K562 (cell line): ENCODE measurements at regions not wholly inside any gene's neighbourhood (a gene's known extent, or its start where the extent isn't known, plus 50 kb on each side); places are given as distances from the start of the nearest gene placed in this dataset.

Experiments
- ATAC-seq: fragments of 200-7000 bp; cut with Tn5 transposase; 3 replicates; pipeline ENCODE4 v1.9.1; 2020; ENCODE audit warnings: moderate library complexity
- BruUV-seq: library from RNA; stranded (reverse); fragments of 400-500 nt; replicated peaks from 2 replicates; lab custom pipeline; 2021; lab: Mats Ljungman, UMichigan
- CTCF ChIA-PET: fragments of 300-600 bp; formaldehyde crosslinking; extraction: SDS; loops from one replicate; lab custom pipeline; 2021; ENCODE audit warnings: low intra/inter-chr PET ratio; lab: Yijun Ruan, JAX
- POLR2A ChIA-PET: fragments of 300-600, 350-650 bp; sonication (Branson Sonifier 250); formaldehyde crosslinking; extraction: SDS; loops from one replicate; lab custom pipeline; 2021; ENCODE audit warnings: antibody characterized with exemption, inconsistent platforms; lab: Yijun Ruan, JAX
- DNase-seq, 4 experiments: peaks; one replicate each; pipeline versions ENCODE4 v3.0.0 to v3.0.0-alpha.2; 2011 to 2018; ENCODE audit warnings: low spot score in 3 of 4, mixed read lengths in 3 of 4; ENCODE audit errors: extremely low read depth in 1 of 4
- FAIRE-seq: peaks from 2 replicates; lab custom pipeline; 2011; peaks lifted over from hg19 to GRCh38; lab: Jason Lieb, UNC
- H2AFZ ChIP-seq: 2 replicates; pipeline ENCODE4 v1.6.0; 2011; ENCODE audit warnings: low read depth, low read length, control low read depth, inconsistent platforms
- H3K27ac ChIP-seq: fragments of 200-600 bp; 3 replicates; pipeline ENCODE4 v1.8.0; 2011; ENCODE audit warnings: low read depth, mild to moderate bottlenecking, control low read depth, inconsistent platforms, low read length, moderate library complexity, mixed read lengths; ENCODE audit errors: extremely low read depth
- H3K27me3 ChIP-seq, 2 experiments: fragments of 300-600 bp in 1 of 2; 2 replicates in 1 of 2; 3 replicates in 1 of 2; pipeline versions ENCODE4 v1.6.0 to v1.8.0; 2011; ENCODE audit warnings: inconsistent platforms in 2 of 2, low read length in 2 of 2, mild to moderate bottlenecking in 1 of 2, mixed read lengths in 1 of 2, moderate library complexity in 1 of 2; ENCODE audit not compliant: control insufficient read depth in 2 of 2, insufficient read depth in 2 of 2
- H3K36me3 ChIP-seq: fragments of 300-600 bp; 3 replicates; pipeline ENCODE4 v1.8.0; 2011; ENCODE audit warnings: mild to moderate bottlenecking, low read length, inconsistent platforms; ENCODE audit not compliant: control insufficient read depth, insufficient read depth
- H3K4me1 ChIP-seq, 2 experiments: fragments of 200-600 bp in 1 of 2; replicated peaks in 1 of 2; 2 replicates in 1 of 2; 3 replicates in 1 of 2; pipeline versions ENCODE4 v1.5.1 to v1.8.0; 2011; ENCODE audit warnings: inconsistent platforms in 2 of 2, low read length in 2 of 2, mild to moderate bottlenecking in 1 of 2, mixed read lengths in 1 of 2, moderate library complexity in 1 of 2; ENCODE audit not compliant: control insufficient read depth in 2 of 2, insufficient read depth in 2 of 2
- H3K4me2 ChIP-seq: 2 replicates; pipeline ENCODE4 v1.6.1; 2011; ENCODE audit warnings: low read length, control low read depth, inconsistent platforms, mixed read lengths; ENCODE audit not compliant: insufficient read depth
- H3K4me3 ChIP-seq: fragments of 200-600 bp; sonication (generic), shearing (Covaris generic); 2 replicates; pipeline ENCODE4 v1.5.1; 2016; ENCODE audit warnings: control low read depth, inconsistent platforms
- H3K79me2 ChIP-seq: fragments of 200-600 bp; 3 replicates; pipeline ENCODE4 v1.8.0; 2011; ENCODE audit warnings: low read length, inconsistent platforms; ENCODE audit not compliant: control insufficient read depth, insufficient read depth
- H3K9ac ChIP-seq, 2 experiments: 2 replicates each; pipeline versions ENCODE4 v1.6.0 to v1.6.1; 2011; ENCODE audit warnings: low read depth in 2 of 2, low read length in 2 of 2, control low read depth in 1 of 2, inconsistent platforms in 1 of 2, mild to moderate bottlenecking in 1 of 2, mixed read lengths in 1 of 2; ENCODE audit not compliant: insufficient read depth in 1 of 2
- H3K9me1 ChIP-seq: one replicate; pipeline ENCODE4 v1.6.0; 2011; ENCODE audit warnings: inconsistent platforms, mild to moderate bottlenecking, low read length, moderate library complexity; ENCODE audit not compliant: control insufficient read depth, insufficient read depth
- H3K9me3 ChIP-seq: replicated peaks from 2 replicates; pipeline ENCODE4 v1.5.1; 2011; ENCODE audit warnings: low read depth, low read length, inconsistent platforms; ENCODE audit not compliant: control insufficient read depth, insufficient read depth
- H4K20me1 ChIP-seq: replicated peaks from 2 replicates; pipeline ENCODE4 v1.6.1; 2011; ENCODE audit warnings: low read length, inconsistent platforms, mixed read lengths; ENCODE audit not compliant: control insufficient read depth, insufficient read depth
- CBFA2T2 ChIP-seq: fragments of 450-650 bp; conservative IDR thresholded peaks from 2 replicates; pipeline ENCODE4 v1.6.1; 2017; ENCODE audit warnings: mild to moderate bottlenecking
- GATAD2A ChIP-seq: fragments of 450-650 bp; IDR thresholded peaks from 2 replicates; pipeline ENCODE4 v1.6.1; 2017
- GTF2A2 ChIP-seq: IDR thresholded peaks from 2 replicates; pipeline ENCODE4 v1.6.1; 2016; ENCODE audit warnings: mild to moderate bottlenecking, missing genetic modification characterization, missing compliant biosample characterization
- HIVEP1 ChIP-seq: fragments of 250-450 bp; sonication (Bioruptor Pico); IDR thresholded peaks from 2 replicates; pipeline ENCODE4 v1.4.0; 2020; ENCODE audit warnings: mild to moderate bottlenecking
- HOMEZ ChIP-seq: fragments of 250-450 bp; sonication (Bioruptor Pico); IDR thresholded peaks from 2 replicates; pipeline ENCODE4 v1.4.0; 2020; ENCODE audit warnings: mild to moderate bottlenecking, moderate library complexity
- KDM5B ChIP-seq: fragments of 200-600 bp; sonication (generic); IDR thresholded peaks from 2 replicates; pipeline ENCODE4 v1.6.1; 2012; ENCODE audit warnings: low read depth, mild to moderate bottlenecking, moderate library complexity, low read length, control low read depth, inconsistent platforms; ENCODE audit not compliant: insufficient replicate concordance
- SP2 ChIP-seq: IDR thresholded peaks from 2 replicates; pipeline ENCODE4 v1.6.1; 2011; ENCODE audit warnings: mild to moderate bottlenecking, low read depth, low read length, moderate library complexity; ENCODE audit not compliant: poor library complexity, severe bottlenecking; ENCODE audit errors: extremely low read depth
- ZBTB33 ChIP-seq: sonication (generic); formaldehyde crosslinking; IDR thresholded peaks from 2 replicates; pipeline ENCODE4 v1.8.1; 2023; ENCODE audit warnings: mild to moderate bottlenecking, missing genetic modification reagents
- ZBTB49 ChIP-seq: sonication (generic); formaldehyde crosslinking; IDR thresholded peaks from 2 replicates; pipeline ENCODE4 v1.8.0; 2022; ENCODE audit warnings: missing genetic modification reagents, mild to moderate bottlenecking, borderline replicate concordance
- ZBTB8A ChIP-seq: fragments of 450-650 bp; IDR thresholded peaks from 2 replicates; pipeline ENCODE4 v1.6.1; 2018; ENCODE audit warnings: mild to moderate bottlenecking, moderate library complexity; ENCODE audit not compliant: partially characterized antibody
- ZC3H4 ChIP-seq: sonication (generic); formaldehyde crosslinking; IDR thresholded peaks from 2 replicates; pipeline ENCODE4 v1.9.0; 2021; ENCODE audit warnings: missing genetic modification reagents, borderline replicate concordance
- ZNF354B ChIP-seq: fragments of 250-450 bp; sonication (Bioruptor Pico); IDR thresholded peaks from 2 replicates; pipeline ENCODE4 v1.4.0; 2020
- ZNF589 ChIP-seq: fragments of 200-800 bp; sonication (Bioruptor generic); IDR thresholded peaks from 2 replicates; pipeline ENCODE4 v1.6.1; 2016; ENCODE audit warnings: low read depth, missing genetic modification characterization, missing compliant biosample characterization
- whole genome bisulfite sequencing: fragments of 100-300 bp; shearing (Covaris generic); methylation state at CpG from one replicate; pipeline ENCODE4 v1.1.6; 2016; ENCODE audit warnings: low coverage, mixed read lengths; ENCODE audit not compliant: insufficient coverage; ENCODE audit errors: missing lambda C conversion rate; 5-methylcytosine and 5-hydroxymethylcytosine counted together
- in situ Hi-C: fragments of 300-500 bp; cut with MboI; formaldehyde crosslinking; loops from 4 replicates; pipeline ENCODE4 v1.15.0; 2018; ENCODE audit warnings: inconsistent platforms, mixed read lengths
- intact Hi-C: fragments of 100-400 bp; cut with micrococcal nuclease; formaldehyde crosslinking; loops from 2 replicates; pipeline ENCODE4 v1.14.2; 2022

GRCh38 chr2:158903711-158904405 is 64.6 kb upstream of the TANC1 start (continued):
- TF ChIP-seq HOMEZ (CRISPR knock-in tag): no peak

GRCh38 chr2:158904627-158905177 is 63.7 kb upstream of the TANC1 start:
- FAIRE-seq: no peak
- no peaks in the 10 kb centered on the region for H4K20me1 ChIP-seq
- no peak for TF ChIP-seq ZNF589 (CRISPR knock-in tag)
- no peak for TF ChIP-seq GTF2A2 (tag)
- no peak for TF ChIP-seq ZBTB49
- no peak for TF ChIP-seq ZBTB33 (CRISPR knock-in tag)
- no peak for TF ChIP-seq KDM5B
- TF ChIP-seq ZBTB8A: no peak
- TF ChIP-seq HIVEP1 (CRISPR knock-in tag): no peak
- no peak for TF ChIP-seq GATAD2A
- TF ChIP-seq ZNF354B (CRISPR knock-in tag): no peak
- TF ChIP-seq CBFA2T2: no peak
- TF ChIP-seq ZC3H4: no peak
- TF ChIP-seq SP2: no peak

More at GRCh38 chr2:158904627-158905177, 63.7 kb upstream of the TANC1 start:
- WGBS: 0% methylated on average over 1 of the region's 1 CpG
- Histone ChIP-seq H3K9me1 (no peaks in the 10 kb centered on the region), H3K79me2 (no peaks in the 10 kb centered on the region), H3K4me3 (no peak overlapping the region), H3K27me3 (peaks cover 4% of the 10 kb centered on the region in 2 experiments; a peak in 2 of 5 replicates), H3K4me2 (no peak overlapping the region), H3K4me1 (no peaks in the 10 kb centered on the region), H3K27ac (no peak overlapping the region), H3K9me3 (no peaks in the 10 kb centered on the region), H3K9ac (no peak overlapping the region), H3K36me3 (no peaks in the 10 kb centered on the region), H2AFZ (no peak overlapping the region)
- in situ Hi-C loops (loop anchor here (10.0 to 25.0 kb wide), 3 partner anchors 220 to 908 kb away; no protein-coding TSS in a partner anchor), intact Hi-C loops (loop anchor here (5.0 to 10.0 kb wide), 4 partner anchors 130 to 1063 kb away; partner anchors contain the start of gene MARCHF7)
- CTCF ChIA-PET: no interaction called here
- no peak for DNase-seq
- BruUV-seq: no TSS peak
- no peak for ATAC-seq
- POLR2A ChIA-PET: interaction anchor here (0.8 kb wide), 1 partner anchor 12 kb away, joined by 3 read pairs; no protein-coding TSS in a partner anchor
